Nucleus accumbens (tissue), 56 donors: ENCODE measurements at regions not wholly inside any gene's neighbourhood (a gene's known extent, or its start where the extent isn't known, plus 50 kb on each side); places are given as distances from the start of the nearest gene placed in this dataset.
"Not testable (repeated sequence)": the region's sequence is repeated elsewhere in the genome, so short reads cannot be mapped to it uniquely, and the experiment has no call there.

ENCODE experiments used
- DNase-seq, 56 donors: peaks; one replicate each; lab custom pipeline; 2025; lab: John Stamatoyannopoulos, UW

- DNase-seq = peak in 1 of 56 donors; percentile 5
Observed at GRCh38 chr1:181318022-181318857, 165.1 kb upstream of the CACNA1E start.

GRCh38 chr1:181318858-181319235, 164.5 kb upstream of the CACNA1E start:
- DNase-seq = peak in 1 of 56 donors; percentile 30

GRCh38 chr1:181319907-181320306, 163.4 kb upstream of the CACNA1E start:
- DNase-seq = no peak

- peak in 14 of 56 donors; percentile 6 to 58 (median 44) for DNase-seq
Observed at GRCh38 chr1:181324797-181325616, 158.3 kb upstream of the CACNA1E start.

GRCh38 chr1:181325765-181326164, 157.6 kb upstream of the CACNA1E start:
- DNase-seq = not testable (repeated sequence)

GRCh38 chr1:181326348-181326747, 157.0 kb upstream of the CACNA1E start:
- no peak for DNase-seq

GRCh38 chr1:181327796-181328195, 155.5 kb upstream of the CACNA1E start:
- no peak for DNase-seq

GRCh38 chr1:181334724-181335123, 148.6 kb upstream of the CACNA1E start:
- DNase-seq = no peak

GRCh38 chr1:181335631-181336030, 147.7 kb upstream of the CACNA1E start:
- DNase-seq = no peak

- peak in 1 of 56 donors; percentile 13 for DNase-seq
Observed at GRCh38 chr1:181341026-181341632, 142.2 kb upstream of the CACNA1E start.

- DNase-seq = no peak
Observed at GRCh38 chr1:181344091-181344490, 139.2 kb upstream of the CACNA1E start.

GRCh38 chr1:181345146-181345545, 138.2 kb upstream of the CACNA1E start:
- DNase-seq = no peak

- DNase-seq = peak in 7 of 56 donors; percentile 8 to 34 (median 26)
Observed at GRCh38 chr1:181347495-181348390, 135.6 kb upstream of the CACNA1E start.

GRCh38 chr1:181349512-181349911, 133.8 kb upstream of the CACNA1E start:
- DNase-seq = no peak

- DNase-seq = no peak
Observed at GRCh38 chr1:181350131-181350530, 133.2 kb upstream of the CACNA1E start.

- DNase-seq = no peak
Observed at GRCh38 chr1:181351740-181352139, 131.6 kb upstream of the CACNA1E start.

GRCh38 chr1:181352695-181353094, 130.6 kb upstream of the CACNA1E start:
- peak in 3 of 56 donors; percentile 6 to 20 (median 10) for DNase-seq

GRCh38 chr1:181353526-181353925, 129.8 kb upstream of the CACNA1E start:
- DNase-seq = peak in 4 of 56 donors; percentile 11 to 32 (median 14)

- DNase-seq = no peak
Observed at GRCh38 chr1:181354865-181355264, 128.5 kb upstream of the CACNA1E start.
